OCI-LY7 (cell line): ENCODE measurements at regions not wholly inside any gene's neighbourhood (a gene's known extent, or its start where the extent isn't known, plus 50 kb on each side); places are given as distances from the start of the nearest gene placed in this dataset.

Source experiments
- BruUV-seq: library from RNA; stranded (reverse); fragments of 400-500 nt; replicated peaks from 2 replicates; lab custom pipeline; 2021; lab: Mats Ljungman, UMichigan
- CTCF ChIA-PET: fragments of 300-600 bp; sonication (Branson Sonifier 250); formaldehyde crosslinking; loops from one replicate; lab custom pipeline; 2022; ENCODE audit warnings: antibody characterized with exemption; ENCODE audit not compliant: unreplicated experiment; lab: Charles Lee
- POLR2A ChIA-PET: fragments of 300-600 bp; sonication (Branson Sonifier 250); formaldehyde crosslinking; loops from one replicate; lab custom pipeline; 2022; ENCODE audit warnings: antibody characterized with exemption; lab: Charles Lee
- DNase-seq: peaks from one replicate; pipeline ENCODE4 v3.0.0-alpha.2; 2015; ENCODE audit warnings: low spot score
- H2AFZ ChIP-seq: fragments of 200-600 bp; sonication (generic), shearing (Covaris generic); 2 replicates; pipeline ENCODE4 v1.6.1; 2014; ENCODE audit warnings: mild to moderate bottlenecking, antibody characterized with exemption, low read length, moderate library complexity
- H3K27ac ChIP-seq: fragments of 200-600 bp; sonication (generic); 2 replicates; pipeline ENCODE4 v1.5.1; 2014; ENCODE audit warnings: mixed run types, low read depth, mild to moderate bottlenecking, moderate library complexity, low read length, inconsistent platforms; ENCODE audit not compliant: poor library complexity, severe bottlenecking
- H3K36me3 ChIP-seq: fragments of 200-600 bp; sonication (generic); 2 replicates; pipeline ENCODE4 v1.6.1; 2014; ENCODE audit warnings: mild to moderate bottlenecking, antibody characterized with exemption, low read length, moderate library complexity, mixed read lengths; ENCODE audit not compliant: insufficient read depth
- H3K4me1 ChIP-seq: fragments of 200-600 bp; sonication (generic); 2 replicates; pipeline ENCODE4 v1.5.1; 2014; ENCODE audit warnings: mild to moderate bottlenecking, low read length; ENCODE audit not compliant: insufficient read depth, poor library complexity, severe bottlenecking
- H3K4me2 ChIP-seq: fragments of 200-600 bp; sonication (generic); 2 replicates; pipeline ENCODE4 v1.6.1; 2014; ENCODE audit warnings: mild to moderate bottlenecking, low read length
- H3K4me3 ChIP-seq: fragments of 200-600 bp; sonication (generic); 2 replicates; pipeline ENCODE4 v1.5.1; 2014; ENCODE audit warnings: mild to moderate bottlenecking, low read depth, low read length; ENCODE audit not compliant: poor library complexity, severe bottlenecking
- H3K79me2 ChIP-seq: fragments of 200-600 bp; sonication (generic); 2 replicates; pipeline ENCODE4 v1.6.1; 2016; ENCODE audit warnings: low read depth, mild to moderate bottlenecking, low read length, moderate library complexity, mixed read lengths; ENCODE audit not compliant: insufficient read depth
- H3K9me2 ChIP-seq: fragments of 200-600 bp; sonication (generic); 2 replicates; pipeline ENCODE4 v1.6.1; 2016; ENCODE audit warnings: mild to moderate bottlenecking, low read length, mixed read lengths; ENCODE audit not compliant: insufficient read depth
- H3K9me3 ChIP-seq: fragments of 200-600 bp; sonication (generic); 2 replicates; pipeline ENCODE4 v1.6.1; 2014; ENCODE audit warnings: mild to moderate bottlenecking, mixed run types, low read length, mixed read lengths
- H4K20me1 ChIP-seq: fragments of 200-600 bp; sonication (generic); 2 replicates; pipeline ENCODE4 v1.6.1; 2014; ENCODE audit warnings: mild to moderate bottlenecking, antibody characterized with exemption, low read length, moderate library complexity, mixed read lengths; ENCODE audit not compliant: insufficient read depth
- EZH2phosphoT487 ChIP-seq: fragments of 200-600 bp; sonication (generic); IDR thresholded peaks from 2 replicates; pipeline ENCODE4 v1.6.1; 2018; ENCODE audit warnings: low read depth, borderline replicate concordance, mild to moderate bottlenecking, mixed run types, antibody characterized with exemption, low read length, moderate library complexity, mixed read lengths
- intact Hi-C: fragments of 100-400 bp; cut with micrococcal nuclease; formaldehyde crosslinking; loops from one replicate; pipeline ENCODE4 v1.10.0; 2022; ENCODE audit not compliant: unreplicated experiment
- TF ChIP-seq, protein P1 (sequence below): fragments of 200-600 bp; sonication (generic); conservative IDR thresholded peaks from 2 replicates; pipeline ENCODE4 v1.5.1; 2014; ENCODE audit warnings: mild to moderate bottlenecking, antibody characterized with exemption, low read length, moderate library complexity, mixed read lengths

DNA sequence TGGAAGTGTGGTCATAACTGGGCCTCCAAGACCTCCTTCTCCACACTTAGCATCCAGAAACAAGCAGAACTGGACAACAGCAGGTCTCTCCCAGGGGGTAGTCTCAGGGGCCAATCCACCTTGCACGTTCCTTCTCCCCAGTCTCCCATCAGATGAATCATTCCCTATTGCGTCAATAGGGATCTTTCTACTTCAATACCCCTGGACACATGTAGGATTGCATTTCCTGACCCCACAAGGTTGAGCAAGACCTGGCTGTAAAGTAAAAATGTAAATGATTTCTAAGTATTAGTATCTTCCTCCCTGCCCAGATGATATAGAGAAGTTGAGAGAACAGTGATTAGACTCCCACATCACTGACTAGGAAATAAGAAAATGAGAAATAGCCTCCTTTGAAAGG, 224.5 kb upstream of the CSF3R start:
- intact Hi-C loops: loop anchor here (10.0 kb wide), 2 partner anchors 102 to 178 kb away; no protein-coding TSS in a partner anchor
- Histone ChIP-seq H2AFZ (no peak overlapping the region), H3K36me3 (no peaks in the 10 kb centered on the region), H3K4me3 (no peak overlapping the region), H3K9me3 (no peaks in the 10 kb centered on the region), H3K9me2 (no peaks in the 10 kb centered on the region), H4K20me1 (no peaks in the 10 kb centered on the region), H3K79me2 (no peaks in the 10 kb centered on the region), H3K27ac (no peak overlapping the region), H3K4me1 (peaks cover 14% of the 10 kb centered on the region), H3K4me2 (no peak overlapping the region)
- DNase-seq: no peak
- no peak for TF ChIP-seq EZH2phosphoT487
- TF ChIP-seq, protein P1, sequence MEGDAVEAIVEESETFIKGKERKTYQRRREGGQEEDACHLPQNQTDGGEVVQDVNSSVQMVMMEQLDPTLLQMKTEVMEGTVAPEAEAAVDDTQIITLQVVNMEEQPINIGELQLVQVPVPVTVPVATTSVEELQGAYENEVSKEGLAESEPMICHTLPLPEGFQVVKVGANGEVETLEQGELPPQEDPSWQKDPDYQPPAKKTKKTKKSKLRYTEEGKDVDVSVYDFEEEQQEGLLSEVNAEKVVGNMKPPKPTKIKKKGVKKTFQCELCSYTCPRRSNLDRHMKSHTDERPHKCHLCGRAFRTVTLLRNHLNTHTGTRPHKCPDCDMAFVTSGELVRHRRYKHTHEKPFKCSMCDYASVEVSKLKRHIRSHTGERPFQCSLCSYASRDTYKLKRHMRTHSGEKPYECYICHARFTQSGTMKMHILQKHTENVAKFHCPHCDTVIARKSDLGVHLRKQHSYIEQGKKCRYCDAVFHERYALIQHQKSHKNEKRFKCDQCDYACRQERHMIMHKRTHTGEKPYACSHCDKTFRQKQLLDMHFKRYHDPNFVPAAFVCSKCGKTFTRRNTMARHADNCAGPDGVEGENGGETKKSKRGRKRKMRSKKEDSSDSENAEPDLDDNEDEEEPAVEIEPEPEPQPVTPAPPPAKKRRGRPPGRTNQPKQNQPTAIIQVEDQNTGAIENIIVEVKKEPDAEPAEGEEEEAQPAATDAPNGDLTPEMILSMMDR: no peak
- BruUV-seq: no TSS peak
- CTCF ChIA-PET: no interaction called here
- POLR2A ChIA-PET: no interaction called here

DNA sequence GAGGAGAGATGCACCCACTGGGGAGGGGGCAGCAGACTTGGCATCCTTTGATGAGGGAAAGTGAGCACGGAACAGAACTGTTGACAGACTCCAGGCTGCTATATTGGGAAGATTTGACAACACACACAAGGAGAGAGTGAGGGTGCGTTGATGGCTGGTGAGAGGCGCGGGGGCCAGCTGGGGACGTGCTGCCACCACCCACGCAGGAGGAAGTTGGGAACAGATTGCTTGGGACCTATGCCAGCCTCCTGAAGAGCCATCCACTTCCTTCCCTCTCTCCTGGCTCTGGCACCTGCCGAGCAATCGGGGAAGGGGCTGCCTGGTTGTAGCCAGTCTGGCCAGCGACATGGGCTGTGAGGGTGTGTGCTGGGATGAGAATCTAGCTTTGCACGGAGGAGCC, 223.7 kb upstream of the CSF3R start:
- H3K79me2 ChIP-seq: no peaks in the 10 kb centered on the region
- intact Hi-C loops: loop anchor here (10.0 kb wide), 2 partner anchors 102 to 178 kb away; no protein-coding TSS in a partner anchor
- H3K36me3 ChIP-seq: no peaks in the 10 kb centered on the region
- no TSS peak for BruUV-seq
- DNase-seq: no peak
- CTCF ChIA-PET: no interaction called here
- no peak for TF ChIP-seq EZH2phosphoT487
- TF ChIP-seq, protein P1: no peak
- H3K4me1 ChIP-seq: peaks cover 14% of the 10 kb centered on the region
- H2AFZ ChIP-seq: no peak overlapping the region
- H3K4me3 ChIP-seq: no peak overlapping the region
- no peak overlapping the region for H3K4me2 ChIP-seq
- no peaks in the 10 kb centered on the region for H3K9me2 ChIP-seq
- no peak overlapping the region for H3K27ac ChIP-seq
- H4K20me1 ChIP-seq: no peaks in the 10 kb centered on the region
- POLR2A ChIA-PET: no interaction called here
- no peaks in the 10 kb centered on the region for H3K9me3 ChIP-seq

DNA sequence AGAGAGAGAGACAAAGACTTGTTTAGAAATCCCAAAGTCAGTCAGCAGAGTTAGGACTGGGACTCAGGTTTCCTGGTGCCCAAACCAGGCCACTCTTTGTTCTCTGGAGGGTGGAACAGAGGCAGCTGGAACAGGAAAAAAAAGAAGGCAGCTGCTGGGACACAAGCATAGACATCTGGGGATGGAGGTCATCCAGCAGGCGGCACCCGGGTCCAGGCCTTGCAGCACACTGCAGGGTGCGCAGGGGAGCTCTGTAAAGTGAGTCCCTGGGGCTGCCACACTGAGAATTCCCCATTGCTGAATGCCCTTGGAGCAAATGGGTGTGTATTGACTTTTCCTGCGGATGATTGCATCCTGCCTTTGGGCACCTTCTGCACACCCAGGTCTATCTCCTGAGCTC, 222.9 kb upstream of the CSF3R start:
- BruUV-seq: no TSS peak

More for the DNA sequence above, 222.9 kb upstream of the CSF3R start:
- POLR2A ChIA-PET: interaction anchor here (0.6 kb wide), 1 partner anchor 83 kb away, joined by 4 read pairs; no protein-coding TSS in a partner anchor
- DNase-seq: peak; percentile 23
- Histone ChIP-seq H3K4me2 (no peak overlapping the region), H2AFZ (no peak overlapping the region), H4K20me1 (no peaks in the 10 kb centered on the region), H3K79me2 (no peaks in the 10 kb centered on the region), H3K27ac (no peak overlapping the region), H3K4me1 (peaks cover 12% of the 10 kb centered on the region), H3K9me3 (no peaks in the 10 kb centered on the region), H3K36me3 (no peaks in the 10 kb centered on the region), H3K9me2 (no peaks in the 10 kb centered on the region), H3K4me3 (no peak overlapping the region)
- CTCF ChIA-PET: interaction anchor here (0.5 to 0.9 kb wide), 2 partner anchors 729 to 1209 kb away, joined by 3 read pairs; no protein-coding TSS in a partner anchor
- intact Hi-C loops: loop anchor here (10.0 kb wide), 2 partner anchors 101 to 179 kb away; no protein-coding TSS in a partner anchor
- no peak for TF ChIP-seq EZH2phosphoT487
- TF ChIP-seq, protein P1: peak; percentile 51
